Esophagus squamous epithelium (tissue), 4 donors: ENCODE measurements at regions not wholly inside any gene's neighbourhood (a gene's known extent, or its start where the extent isn't known, plus 50 kb on each side); places are given as distances from the start of the nearest gene placed in this dataset.

Experiments used
- POLR2A ChIP-seq, 4 donors: fragments of 450-650 bp; IDR thresholded peaks; one replicate each; pipeline ENCODE4 v1.6.1; 2017; ENCODE audit warnings: antibody characterized with exemption in 4 of 4, mild to moderate bottlenecking in 4 of 4, moderate library complexity in 3 of 4
- TF ChIP-seq, protein P1 (sequence below), 6 experiments: fragments of 450-650 bp in 4 of 6; fragments of 200-600 bp in 2 of 6; sonication (generic) in 2 of 6; IDR thresholded peaks; one replicate each; pipeline ENCODE4 v1.5.1; 2016 to 2019; ENCODE audit warnings: antibody characterized with exemption in 6 of 6, mild to moderate bottlenecking in 4 of 6, moderate library complexity in 4 of 6

GRCh38 chr20:40339661-40340449 is 349.2 kb downstream of the MAFB start:
- TF ChIP-seq POLR2A (IDR thresholded peaks at IDR 0.05), result no peak
- TF ChIP-seq, protein P1, sequence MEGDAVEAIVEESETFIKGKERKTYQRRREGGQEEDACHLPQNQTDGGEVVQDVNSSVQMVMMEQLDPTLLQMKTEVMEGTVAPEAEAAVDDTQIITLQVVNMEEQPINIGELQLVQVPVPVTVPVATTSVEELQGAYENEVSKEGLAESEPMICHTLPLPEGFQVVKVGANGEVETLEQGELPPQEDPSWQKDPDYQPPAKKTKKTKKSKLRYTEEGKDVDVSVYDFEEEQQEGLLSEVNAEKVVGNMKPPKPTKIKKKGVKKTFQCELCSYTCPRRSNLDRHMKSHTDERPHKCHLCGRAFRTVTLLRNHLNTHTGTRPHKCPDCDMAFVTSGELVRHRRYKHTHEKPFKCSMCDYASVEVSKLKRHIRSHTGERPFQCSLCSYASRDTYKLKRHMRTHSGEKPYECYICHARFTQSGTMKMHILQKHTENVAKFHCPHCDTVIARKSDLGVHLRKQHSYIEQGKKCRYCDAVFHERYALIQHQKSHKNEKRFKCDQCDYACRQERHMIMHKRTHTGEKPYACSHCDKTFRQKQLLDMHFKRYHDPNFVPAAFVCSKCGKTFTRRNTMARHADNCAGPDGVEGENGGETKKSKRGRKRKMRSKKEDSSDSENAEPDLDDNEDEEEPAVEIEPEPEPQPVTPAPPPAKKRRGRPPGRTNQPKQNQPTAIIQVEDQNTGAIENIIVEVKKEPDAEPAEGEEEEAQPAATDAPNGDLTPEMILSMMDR (IDR thresholded peaks at IDR 0.05), result no peak
